Endodermal cell (in vitro differentiated cells): ENCODE measurements at regions not wholly inside any gene's neighbourhood (a gene's known extent, or its start where the extent isn't known, plus 50 kb on each side); places are given as distances from the start of the nearest gene placed in this dataset.
"Not testable (repeated sequence)": the region's sequence is repeated elsewhere in the genome, so short reads cannot be mapped to it uniquely, and the experiment has no call there.

Experiments used
- DNase-seq: peaks from one replicate; pipeline ENCODE4 v3.0.0-alpha.2; 2017
- H3K27ac ChIP-seq: 2 replicates; pipeline ENCODE4 v1.5.1; 2013; ENCODE audit warnings: mild to moderate bottlenecking, low read depth, low read length, moderate library complexity
- H3K27me3 ChIP-seq: 2 replicates; pipeline ENCODE4 v1.6.1; 2013; ENCODE audit warnings: mild to moderate bottlenecking, low read length, moderate library complexity; ENCODE audit not compliant: insufficient read depth, control insufficient read depth, poor library complexity, severe bottlenecking
- H3K36me3 ChIP-seq: 2 replicates; pipeline ENCODE4 v1.7.0; 2013; ENCODE audit warnings: mild to moderate bottlenecking, low read length, moderate library complexity; ENCODE audit not compliant: control insufficient read depth, insufficient read depth
- H3K4me1 ChIP-seq: one replicate; pipeline ENCODE4 v1.7.0; 2013; ENCODE audit warnings: low read length; ENCODE audit not compliant: control insufficient read depth, insufficient read depth
- H3K4me3 ChIP-seq: 2 replicates; pipeline ENCODE4 v1.5.1; 2013; ENCODE audit warnings: mild to moderate bottlenecking, low read length, moderate library complexity
- H3K9ac ChIP-seq: 2 replicates; pipeline ENCODE4 v1.6.1; 2013; ENCODE audit warnings: mild to moderate bottlenecking, low read length, moderate library complexity; ENCODE audit not compliant: poor library complexity, severe bottlenecking; ENCODE audit errors: extremely low read depth
- H3K9me3 ChIP-seq: 2 replicates; pipeline ENCODE4 v1.6.1; 2013; ENCODE audit warnings: mild to moderate bottlenecking, low read length, moderate library complexity; ENCODE audit not compliant: control insufficient read depth
- H3K27ac Mint-ChIP-seq: 2 replicates; pipeline ENCODE4 v1.8.0; 2020; ENCODE audit warnings: mixed read lengths
- H3K27me3 Mint-ChIP-seq: 2 replicates; pipeline ENCODE4 v1.8.0; 2021; ENCODE audit warnings: mild to moderate bottlenecking, mixed read lengths; ENCODE audit not compliant: insufficient read depth
- H3K36me3 Mint-ChIP-seq: 2 replicates; pipeline ENCODE4 v1.8.0; 2020; ENCODE audit warnings: low read depth, mixed read lengths
- H3K4me1 Mint-ChIP-seq: 2 replicates; pipeline ENCODE4 v1.8.0; 2020; ENCODE audit warnings: mixed read lengths
- H3K4me3 Mint-ChIP-seq: 2 replicates; pipeline ENCODE4 v1.8.0; 2020; ENCODE audit warnings: mild to moderate bottlenecking, moderate library complexity, mixed read lengths
- H3K9me3 Mint-ChIP-seq: 2 replicates; pipeline ENCODE4 v1.8.0; 2020; ENCODE audit warnings: mild to moderate bottlenecking, mixed read lengths
- CTCF ChIP-seq: fragments of 200-600 bp; sonication (generic); conservative IDR thresholded peaks from 2 replicates; pipeline ENCODE4 v1.5.0; 2021; ENCODE audit warnings: antibody characterized with exemption, mild to moderate bottlenecking
- WGBS, 2 experiments: methylation state at CpG; one replicate each; pipeline versions ENCODE4 v1.1.5 to v1.1.7; 2013; ENCODE audit warnings: missing lambda C conversion rate in 2 of 2, mixed read lengths in 1 of 2; ENCODE audit not compliant: insufficient coverage in 1 of 2, insufficient read length in 1 of 2; 5-methylcytosine and 5-hydroxymethylcytosine counted together

DNA sequence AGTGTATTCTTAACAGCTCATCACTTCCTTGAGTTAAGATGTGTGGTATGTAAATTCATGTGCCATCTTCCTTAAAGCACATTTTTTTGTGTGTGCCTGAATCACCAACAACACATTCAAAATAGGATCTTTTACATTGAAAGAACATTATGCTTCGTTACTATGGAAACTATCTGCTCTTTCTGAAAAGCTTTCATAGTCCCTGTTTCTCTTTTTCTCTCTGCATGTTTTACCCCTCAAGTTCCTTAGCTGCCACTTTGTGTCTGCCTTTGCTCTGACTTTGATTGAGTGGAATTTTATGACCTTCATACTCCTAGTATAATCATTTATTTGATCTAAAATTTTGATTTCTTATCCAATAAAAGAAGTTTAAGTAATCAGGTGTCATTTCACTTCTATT lies 880.3 kb upstream of the FOXG1 start:
- H3K9me3 ChIP-seq = no peaks in the 10 kb centered on the region
- H3K36me3 Mint-ChIP-seq = no peaks in the 10 kb centered on the region
- no peak for DNase-seq
- no peaks in the 10 kb centered on the region for H3K36me3 ChIP-seq
- TF ChIP-seq CTCF = no peak
- no peak overlapping the region for H3K27ac ChIP-seq
- H3K27me3 Mint-ChIP-seq = no peaks in the 10 kb centered on the region
- no peaks in the 10 kb centered on the region for H3K4me1 ChIP-seq
- H3K9me3 Mint-ChIP-seq = no peaks in the 10 kb centered on the region
- no peak overlapping the region for H3K4me3 ChIP-seq
- H3K9ac ChIP-seq = no peak overlapping the region
- no peak overlapping the region for H3K4me3 Mint-ChIP-seq
- no peaks in the 10 kb centered on the region for H3K4me1 Mint-ChIP-seq
- no peaks in the 10 kb centered on the region for H3K27me3 ChIP-seq
- WGBS, 2 experiments = 71 to 97% methylated on average over 1 of the region's 1 CpG
- H3K27ac Mint-ChIP-seq = no peak overlapping the region

- Histone ChIP-seq H3K4me3 (no peak overlapping the region), H3K4me1 (no peaks in the 10 kb centered on the region), H3K27ac (no peak overlapping the region), H3K36me3 (no peaks in the 10 kb centered on the region), H3K9ac (no peak overlapping the region), H3K27me3 (no peaks in the 10 kb centered on the region), H3K9me3 (no peaks in the 10 kb centered on the region)
- no peak overlapping the region for H3K4me3 Mint-ChIP-seq
- H3K4me1 Mint-ChIP-seq = no peaks in the 10 kb centered on the region
- H3K27me3 Mint-ChIP-seq = no peaks in the 10 kb centered on the region
- 100% methylated on average over 3 of the region's 3 CpGs; no CpG with 5 or more reads in 1 of the 2 experiments for WGBS, 2 experiments
- no peak for DNase-seq
- H3K27ac Mint-ChIP-seq = no peak overlapping the region
- no peak for TF ChIP-seq CTCF
- H3K9me3 Mint-ChIP-seq = no peaks in the 10 kb centered on the region
- H3K36me3 Mint-ChIP-seq = no peaks in the 10 kb centered on the region
Observed at GRCh38 chr14:27890259-27890658, 876.3 kb upstream of the FOXG1 start.

GRCh38 chr14:27908484-27908883 lies 858.1 kb upstream of the FOXG1 start:
- not testable (repeated sequence) for H3K36me3 Mint-ChIP-seq, H3K27me3 Mint-ChIP-seq, H3K36me3 ChIP-seq, H3K4me1 Mint-ChIP-seq, DNase-seq, H3K27ac ChIP-seq, H3K27ac Mint-ChIP-seq, H3K4me1 ChIP-seq, H3K4me3 Mint-ChIP-seq, H3K9me3 ChIP-seq, H3K4me3 ChIP-seq, H3K27me3 ChIP-seq, H3K9ac ChIP-seq
- WGBS, 2 experiments = 79 to 100% methylated on average over 1 of the region's 1 CpG
- peaks cover 15% of the 10 kb centered on the region for H3K9me3 Mint-ChIP-seq

GRCh38 chr14:27916326-27916725 lies 850.3 kb upstream of the FOXG1 start:
- WGBS, 2 experiments = 97 to 100% methylated on average over 1 to 3 of the region's 3 CpGs
- Histone ChIP-seq H3K4me3 (no peak overlapping the region), H3K9me3 (peaks cover 4% of the 10 kb centered on the region), H3K36me3 (no peaks in the 10 kb centered on the region), H3K4me1 (no peaks in the 10 kb centered on the region), H3K9ac (no peak overlapping the region), H3K27me3 (no peaks in the 10 kb centered on the region), H3K27ac (no peak overlapping the region)
- Mint-ChIP-seq H3K36me3 (peaks cover under 1% of the 10 kb centered on the region), H3K4me3 (no peak overlapping the region), H3K9me3 (peaks cover 12% of the 10 kb centered on the region), H3K27me3 (no peaks in the 10 kb centered on the region), H3K4me1 (peaks cover 3% of the 10 kb centered on the region), H3K27ac (no peak overlapping the region)
- no peak for DNase-seq
- no peak for TF ChIP-seq CTCF
